PFSK-1 (cell line): ENCODE measurements at regions not wholly inside any gene's neighbourhood (a gene's known extent, or its start where the extent isn't known, plus 50 kb on each side); places are given as distances from the start of the nearest gene placed in this dataset.

Experiments
- FOXP2 ChIP-seq: optimal IDR thresholded peaks from 2 replicates; pipeline ENCODE3; 2011; ENCODE audit warnings: borderline replicate concordance, control low read depth, inconsistent platforms; ENCODE audit not compliant: insufficient read depth; ENCODE audit errors: extremely low read length, extremely low read depth
- POLR2AphosphoS5 ChIP-seq: IDR thresholded peaks from 2 replicates; pipeline ENCODE4 v1.6.1; 2012; ENCODE audit warnings: low read depth, mild to moderate bottlenecking, control low read depth, low read length, moderate library complexity
- SIN3A ChIP-seq: IDR thresholded peaks from 2 replicates; pipeline ENCODE4 v1.6.1; 2012; ENCODE audit warnings: mild to moderate bottlenecking, low read length, moderate library complexity, borderline replicate concordance; ENCODE audit not compliant: insufficient read depth
- TAF1 ChIP-seq: IDR thresholded peaks from 2 replicates; pipeline ENCODE4 v1.6.1; 2012; ENCODE audit warnings: low read length, control low read depth, borderline replicate concordance; ENCODE audit not compliant: insufficient read depth
- TF ChIP-seq, protein P1 (sequence below), 2 experiments: IDR thresholded peaks; 2 replicates each; pipeline versions ENCODE4 v1.6.1 to v1.8.0; 2011 to 2012; ENCODE audit warnings: low read depth in 2 of 2, low read length in 2 of 2, control low read depth in 1 of 2, inconsistent platforms in 1 of 2, mild to moderate bottlenecking in 1 of 2, moderate library complexity in 1 of 2; ENCODE audit not compliant: insufficient read depth in 1 of 2

DNA sequence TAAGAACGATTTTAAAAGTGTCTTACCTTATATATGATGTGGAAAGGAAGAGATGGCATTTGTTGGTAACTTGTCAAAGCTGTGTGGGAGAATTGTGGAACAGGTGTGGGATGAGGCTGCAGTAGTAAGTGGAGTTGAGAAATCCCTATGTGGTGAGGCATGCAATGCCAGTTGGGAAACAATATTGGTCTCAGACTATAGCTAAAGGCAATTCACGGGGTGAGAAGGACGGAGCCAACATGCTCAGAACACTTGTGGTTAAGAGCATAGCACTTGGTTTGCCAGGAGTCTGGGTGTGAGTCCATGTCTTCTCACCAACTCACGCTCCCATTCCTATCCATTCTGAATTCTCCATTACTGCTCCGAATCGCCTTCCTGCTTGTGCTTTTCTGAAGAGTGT is 615.6 kb upstream of the ADAMTS9 start:
- TF ChIP-seq FOXP2 (no peak), TAF1 (no peak), POLR2AphosphoS5 (no peak), SIN3A (no peak)
- TF ChIP-seq, protein P1, sequence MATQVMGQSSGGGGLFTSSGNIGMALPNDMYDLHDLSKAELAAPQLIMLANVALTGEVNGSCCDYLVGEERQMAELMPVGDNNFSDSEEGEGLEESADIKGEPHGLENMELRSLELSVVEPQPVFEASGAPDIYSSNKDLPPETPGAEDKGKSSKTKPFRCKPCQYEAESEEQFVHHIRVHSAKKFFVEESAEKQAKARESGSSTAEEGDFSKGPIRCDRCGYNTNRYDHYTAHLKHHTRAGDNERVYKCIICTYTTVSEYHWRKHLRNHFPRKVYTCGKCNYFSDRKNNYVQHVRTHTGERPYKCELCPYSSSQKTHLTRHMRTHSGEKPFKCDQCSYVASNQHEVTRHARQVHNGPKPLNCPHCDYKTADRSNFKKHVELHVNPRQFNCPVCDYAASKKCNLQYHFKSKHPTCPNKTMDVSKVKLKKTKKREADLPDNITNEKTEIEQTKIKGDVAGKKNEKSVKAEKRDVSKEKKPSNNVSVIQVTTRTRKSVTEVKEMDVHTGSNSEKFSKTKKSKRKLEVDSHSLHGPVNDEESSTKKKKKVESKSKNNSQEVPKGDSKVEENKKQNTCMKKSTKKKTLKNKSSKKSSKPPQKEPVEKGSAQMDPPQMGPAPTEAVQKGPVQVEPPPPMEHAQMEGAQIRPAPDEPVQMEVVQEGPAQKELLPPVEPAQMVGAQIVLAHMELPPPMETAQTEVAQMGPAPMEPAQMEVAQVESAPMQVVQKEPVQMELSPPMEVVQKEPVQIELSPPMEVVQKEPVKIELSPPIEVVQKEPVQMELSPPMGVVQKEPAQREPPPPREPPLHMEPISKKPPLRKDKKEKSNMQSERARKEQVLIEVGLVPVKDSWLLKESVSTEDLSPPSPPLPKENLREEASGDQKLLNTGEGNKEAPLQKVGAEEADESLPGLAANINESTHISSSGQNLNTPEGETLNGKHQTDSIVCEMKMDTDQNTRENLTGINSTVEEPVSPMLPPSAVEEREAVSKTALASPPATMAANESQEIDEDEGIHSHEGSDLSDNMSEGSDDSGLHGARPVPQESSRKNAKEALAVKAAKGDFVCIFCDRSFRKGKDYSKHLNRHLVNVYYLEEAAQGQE (IDR thresholded peaks at IDR 0.05; ENCODE audit: insufficient read depth in 1 of 2, low read depth in 2 of 2, low read length in 2 of 2), result no peak

DNA sequence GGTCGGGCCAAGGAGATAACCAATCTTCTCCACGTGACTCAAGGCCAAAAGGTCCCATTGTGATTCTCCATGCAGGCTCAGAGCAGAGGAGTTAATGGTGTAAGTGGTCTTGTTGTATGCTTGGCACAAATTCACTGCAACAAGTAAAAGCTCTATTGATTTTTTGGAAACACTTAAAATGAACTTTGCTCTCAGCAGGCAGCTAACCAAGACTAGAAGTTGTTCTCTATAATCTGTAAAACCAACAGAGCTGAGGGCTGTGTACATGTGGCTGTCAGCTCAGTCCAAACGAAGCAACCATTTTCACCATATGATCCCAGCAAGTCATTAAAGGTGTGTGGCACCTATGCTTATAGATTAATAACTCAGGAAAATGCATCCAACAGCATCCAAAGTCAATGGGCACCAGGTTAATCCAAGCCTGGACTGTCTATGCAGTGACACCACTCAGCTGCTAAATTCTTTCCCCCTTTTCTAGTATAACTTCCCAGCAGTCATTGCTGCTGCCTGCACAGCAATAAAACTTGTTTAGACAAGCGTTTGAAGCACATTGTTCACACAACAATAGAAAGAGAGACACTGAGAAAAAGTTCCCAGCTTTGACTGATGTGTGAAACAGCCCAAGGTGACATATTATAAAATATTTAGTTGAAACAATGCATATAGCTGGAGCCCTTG is 603.8 kb upstream of the ADAMTS9 start:
- TF ChIP-seq TAF1, result no peak
- no peak for TF ChIP-seq FOXP2
- no peak for TF ChIP-seq SIN3A
- TF ChIP-seq, protein P1 (IDR thresholded peaks at IDR 0.05; ENCODE audit: insufficient read depth in 1 of 2, low read depth in 2 of 2, low read length in 2 of 2), result no peak
- TF ChIP-seq POLR2AphosphoS5, result no peak

DNA sequence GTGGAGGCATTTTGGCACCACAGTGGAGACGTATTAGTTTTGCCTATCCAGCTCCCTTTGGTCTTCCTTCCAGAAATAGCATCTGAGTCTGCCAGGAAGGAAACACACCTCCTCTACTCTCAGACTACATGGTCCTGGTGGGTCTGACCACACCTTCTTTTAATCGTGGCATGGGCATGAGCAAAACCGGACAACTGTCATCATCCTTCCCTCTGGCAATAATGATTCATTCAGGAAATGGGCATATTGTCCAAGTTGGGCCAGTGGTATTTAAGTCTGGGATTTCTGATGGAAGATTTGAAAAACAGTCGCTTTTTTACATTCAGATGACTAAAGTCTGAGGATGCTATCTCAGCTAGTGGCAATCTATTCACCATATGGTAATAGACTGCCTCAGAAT is 601.0 kb upstream of the ADAMTS9 start:
- TF ChIP-seq FOXP2 (no peak), TAF1 (no peak), SIN3A (no peak)
- TF ChIP-seq, protein P1 (IDR thresholded peaks at IDR 0.05; ENCODE audit: insufficient read depth in 1 of 2, low read depth in 2 of 2, low read length in 2 of 2), result no peak

DNA sequence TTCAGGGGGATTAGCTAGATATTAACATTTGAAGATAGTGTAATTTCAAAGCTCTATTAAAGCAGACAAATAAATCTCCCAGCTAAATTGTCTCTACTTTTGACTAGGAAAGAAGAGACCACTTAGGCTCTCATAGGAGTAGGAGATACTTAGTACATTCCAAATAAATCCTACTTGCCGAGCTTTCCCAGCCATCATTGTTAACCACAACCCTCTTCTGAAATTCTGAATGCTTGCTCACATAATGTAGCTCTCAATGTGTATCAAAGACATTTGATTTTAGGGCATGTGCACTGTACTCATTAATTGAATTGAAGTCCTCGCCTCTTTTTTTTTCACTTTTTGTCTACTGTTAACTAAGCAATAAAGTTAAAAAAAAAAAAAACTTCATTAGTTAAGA is 598.2 kb upstream of the ADAMTS9 start:
- TF ChIP-seq, protein P1 (IDR thresholded peaks at IDR 0.05; ENCODE audit: insufficient read depth in 1 of 2, low read depth in 2 of 2, low read length in 2 of 2), result no peak
- TF ChIP-seq SIN3A, result no peak
- TF ChIP-seq FOXP2, result no peak
- TF ChIP-seq POLR2AphosphoS5, result no peak
- TF ChIP-seq TAF1, result no peak

DNA sequence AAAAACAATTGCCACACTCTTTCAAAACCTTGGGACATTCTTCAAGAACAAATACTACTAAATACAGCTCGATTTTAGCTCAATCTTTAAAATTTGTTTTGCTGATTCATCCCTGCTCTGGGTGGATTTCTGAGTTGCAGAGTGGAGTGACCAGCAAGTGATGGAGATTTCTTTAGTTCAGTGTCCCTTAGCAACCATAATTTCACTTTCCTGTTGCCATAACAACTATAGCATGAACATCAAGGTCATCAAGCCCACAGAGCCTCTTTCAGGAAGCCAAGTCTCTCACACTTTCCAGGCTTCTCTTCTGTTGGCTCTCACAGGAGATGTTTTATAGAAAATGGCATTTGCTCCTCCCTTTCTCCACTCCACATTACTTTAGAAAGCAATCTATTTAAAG is 597.2 kb upstream of the ADAMTS9 start:
- no peak for TF ChIP-seq POLR2AphosphoS5
- no peak for TF ChIP-seq SIN3A
- TF ChIP-seq TAF1, result no peak
- TF ChIP-seq, protein P1 (IDR thresholded peaks at IDR 0.05; ENCODE audit: insufficient read depth in 1 of 2, low read depth in 2 of 2, low read length in 2 of 2), result no peak
- no peak for TF ChIP-seq FOXP2
